OCI-LY3 (cell line): ENCODE measurements at regions not wholly inside any gene's neighbourhood (a gene's known extent, or its start where the extent isn't known, plus 50 kb on each side); places are given as distances from the start of the nearest gene placed in this dataset.

Experiments
- H2AFZ ChIP-seq: fragments of 200-600, 300-600 bp; shearing (Covaris generic); 2 replicates; pipeline ENCODE4 v1.6.0; 2014; ENCODE audit warnings: antibody characterized with exemption, low read depth, low read length
- H3K27ac ChIP-seq: fragments of 200-600, 300-600 bp; sonication (generic); 2 replicates; pipeline ENCODE4 v1.5.1; 2014; ENCODE audit warnings: mild to moderate bottlenecking, low read length, moderate library complexity, mixed read lengths
- H3K27me3 ChIP-seq: fragments of 200-600, 300-600 bp; sonication (generic); 2 replicates; pipeline ENCODE4 v1.6.1; 2014; ENCODE audit warnings: low read depth, low read length, mixed read lengths
- H3K36me3 ChIP-seq: fragments of 200-600, 300-600 bp; sonication (generic); replicated peaks from 2 replicates; pipeline ENCODE3; 2014; ENCODE audit warnings: low read depth, low read length, mixed read lengths
- H3K4me1 ChIP-seq: fragments of 300-600, 200-600 bp; sonication (generic); 2 replicates; pipeline ENCODE4 v1.6.1; 2014; ENCODE audit warnings: low read length, mixed read lengths
- H3K4me2 ChIP-seq: fragments of 200-600, 300-600 bp; sonication (generic); 2 replicates; pipeline ENCODE4 v1.6.1; 2014; ENCODE audit warnings: low read length, mixed read lengths
- H3K4me3 ChIP-seq: fragments of 300-600, 200-600 bp; sonication (generic); 2 replicates; pipeline ENCODE4 v1.5.1; 2014; ENCODE audit warnings: antibody characterized with exemption, mild to moderate bottlenecking, low read length, moderate library complexity
- H3K79me2 ChIP-seq: fragments of 300-600, 200-600 bp; shearing (Covaris generic); 2 replicates; pipeline ENCODE4 v1.6.1; 2014; ENCODE audit warnings: mild to moderate bottlenecking, low read length, mixed read lengths
- H3K9ac ChIP-seq: fragments of 300-600, 200-600 bp; shearing (Covaris generic); 2 replicates; pipeline ENCODE4 v1.6.0; 2014; ENCODE audit warnings: mild to moderate bottlenecking, low read length, moderate library complexity
- H3K9me3 ChIP-seq: fragments of 200-600, 300-600 bp; shearing (Covaris generic); 2 replicates; pipeline ENCODE4 v1.6.1; 2014; ENCODE audit warnings: low read length, mixed read lengths; ENCODE audit not compliant: insufficient read depth
- H4K20me1 ChIP-seq: fragments of 200-600, 300-600 bp; sonication (generic); 2 replicates; pipeline ENCODE4 v1.6.1; 2016; ENCODE audit warnings: low read length, mixed read lengths; ENCODE audit not compliant: insufficient read depth
- CTCF ChIP-seq: fragments of 200-600, 300-600 bp; sonication (generic); IDR thresholded peaks from 2 replicates; pipeline ENCODE4 v1.5.1; 2014; ENCODE audit warnings: antibody characterized with exemption, low read length, low read depth
- EZH2phosphoT487 ChIP-seq: fragments of 200-600 bp; shearing (Covaris generic); IDR thresholded peaks from 2 replicates; pipeline ENCODE4 v1.6.1; 2018; ENCODE audit warnings: antibody characterized with exemption, mixed run types, low read depth

GRCh38 chr2:29990129-29990528 lies 68.7 kb upstream of the ALK start:
- Histone ChIP-seq H3K27ac (no peak overlapping the region), H3K4me3 (no peak overlapping the region), H2AFZ (no peak overlapping the region), H4K20me1 (no peaks in the 10 kb centered on the region), H3K27me3 (peaks cover 30% of the 10 kb centered on the region), H3K36me3 (no peaks in the 10 kb centered on the region), H3K9ac (no peak overlapping the region), H3K4me2 (no peak overlapping the region), H3K79me2 (no peaks in the 10 kb centered on the region), H3K4me1 (no peaks in the 10 kb centered on the region), H3K9me3 (no peaks in the 10 kb centered on the region)
- TF ChIP-seq CTCF = no peak
- no peak for TF ChIP-seq EZH2phosphoT487

GRCh38 chr2:29991086-29991485 lies 69.7 kb upstream of the ALK start:
- Histone ChIP-seq H3K27ac (no peak overlapping the region), H3K27me3 (peaks cover 37% of the 10 kb centered on the region)
- TF ChIP-seq EZH2phosphoT487 = no peak
- TF ChIP-seq CTCF = no peak

GRCh38 chr2:29995241-29995640 lies 73.9 kb upstream of the ALK start:
- H3K27me3 ChIP-seq = peaks cover 27% of the 10 kb centered on the region
- H3K9me3 ChIP-seq = no peaks in the 10 kb centered on the region
- no peak overlapping the region for H3K4me2 ChIP-seq
- no peak overlapping the region for H2AFZ ChIP-seq
- H3K4me1 ChIP-seq = no peaks in the 10 kb centered on the region
- H3K9ac ChIP-seq = no peak overlapping the region
- H4K20me1 ChIP-seq = no peaks in the 10 kb centered on the region
- TF ChIP-seq EZH2phosphoT487 = no peak
- TF ChIP-seq CTCF = no peak
- H3K79me2 ChIP-seq = no peaks in the 10 kb centered on the region
- no peaks in the 10 kb centered on the region for H3K36me3 ChIP-seq
- no peak overlapping the region for H3K27ac ChIP-seq
- no peak overlapping the region for H3K4me3 ChIP-seq

More at GRCh38 chr2:29991086-29991485, 69.7 kb upstream of the ALK start:
- Histone ChIP-seq H2AFZ (no peak overlapping the region), H3K4me2 (no peak overlapping the region), H3K4me1 (no peaks in the 10 kb centered on the region), H3K36me3 (no peaks in the 10 kb centered on the region), H4K20me1 (no peaks in the 10 kb centered on the region), H3K4me3 (no peak overlapping the region), H3K9me3 (no peaks in the 10 kb centered on the region), H3K79me2 (no peaks in the 10 kb centered on the region), H3K9ac (no peak overlapping the region)

- Histone ChIP-seq H2AFZ (no peak overlapping the region), H3K9me3 (no peaks in the 10 kb centered on the region), H3K9ac (no peak overlapping the region), H3K4me1 (no peaks in the 10 kb centered on the region), H3K27me3 (peaks cover 6% of the 10 kb centered on the region; the same call in 1 of the 2 replicates), H3K4me3 (no peak overlapping the region), H3K79me2 (no peaks in the 10 kb centered on the region), H3K4me2 (no peak overlapping the region), H3K36me3 (no peaks in the 10 kb centered on the region), H3K27ac (no peak overlapping the region), H4K20me1 (no peaks in the 10 kb centered on the region)
- no peak for TF ChIP-seq EZH2phosphoT487
- TF ChIP-seq CTCF = no peak
Measured at GRCh38 chr2:30003128-30003527, 81.7 kb upstream of the ALK start.
